IMR-90 (cell line): ENCODE measurements at regions not wholly inside any gene's neighbourhood (a gene's known extent, or its start where the extent isn't known, plus 50 kb on each side); places are given as distances from the start of the nearest gene placed in this dataset.

Experiments used
- ATAC-seq: fragments of 200-7000 bp; cut with Tn5 transposase; 2 replicates; pipeline ENCODE4 v1.9.1; 2020; ENCODE audit warnings: low read depth, mild to moderate bottlenecking, moderate library complexity
- BruUV-seq: library from RNA; stranded (reverse); fragments of 400-500 nt; replicated peaks from 2 replicates; lab custom pipeline; 2021; lab: Mats Ljungman, UMichigan
- CTCF ChIA-PET: fragments of 300-600 bp; formaldehyde crosslinking; extraction: SDS; loops from one replicate; lab custom pipeline; 2021; ENCODE audit warnings: antibody characterized with exemption; lab: Yijun Ruan, JAX
- POLR2A ChIA-PET: fragments of 300-600 bp; sonication (Branson Sonifier 250); formaldehyde crosslinking; loops from one replicate; lab custom pipeline; 2022; ENCODE audit warnings: antibody characterized with exemption; ENCODE audit not compliant: unreplicated experiment; lab: Charles Lee
- DNase-seq: peaks from one replicate; pipeline ENCODE4 v3.0.0; 2013
- H2AFZ ChIP-seq: replicated peaks from 2 replicates; pipeline ENCODE3; 2013; ENCODE audit warnings: low read length, mild to moderate bottlenecking; ENCODE audit not compliant: poor library complexity
- H2AK5ac ChIP-seq: 2 replicates; pipeline ENCODE4 v1.6.1; 2013; ENCODE audit warnings: low read depth, low read length, inconsistent platforms
- H2AK9ac ChIP-seq: replicated peaks from 2 replicates; pipeline ENCODE3; 2013; ENCODE audit warnings: mild to moderate bottlenecking, low read depth, low read length, moderate library complexity; ENCODE audit not compliant: poor library complexity
- H2BK120ac ChIP-seq: 2 replicates; pipeline ENCODE4 v1.6.1; 2013; ENCODE audit warnings: low read depth, low read length, inconsistent platforms
- H2BK15ac ChIP-seq: 3 replicates; pipeline ENCODE4 v1.6.1; 2013; ENCODE audit warnings: low read depth, low read length, inconsistent platforms
- H2BK20ac ChIP-seq: 2 replicates; pipeline ENCODE4 v1.6.1; 2013; ENCODE audit warnings: low read depth, mild to moderate bottlenecking, inconsistent platforms, low read length, moderate library complexity
- H2BK5ac ChIP-seq: 2 replicates; pipeline ENCODE4 v1.6.1; 2013; ENCODE audit warnings: mild to moderate bottlenecking, low read depth, low read length, inconsistent platforms; ENCODE audit not compliant: poor library complexity, severe bottlenecking
- H3K14ac ChIP-seq: replicated peaks from 2 replicates; pipeline ENCODE4 v1.6.1; 2013; ENCODE audit warnings: low read depth, low read length, inconsistent platforms
- H3K18ac ChIP-seq: 2 replicates; pipeline ENCODE4 v1.6.1; 2013; ENCODE audit warnings: low read depth, low read length, control low read depth
- H3K23ac ChIP-seq: 2 replicates; pipeline ENCODE4 v1.6.1; 2013; ENCODE audit warnings: low read depth, low read length, inconsistent platforms
- H3K27ac ChIP-seq: 2 replicates; pipeline ENCODE4 v1.5.1; 2013; ENCODE audit warnings: mild to moderate bottlenecking, control low read depth, low read length; ENCODE audit not compliant: insufficient read depth
- H3K27me3 ChIP-seq: 2 replicates; pipeline ENCODE4 v1.6.1; 2013; ENCODE audit warnings: low read length; ENCODE audit not compliant: control insufficient read depth, insufficient read depth
- H3K36me3 ChIP-seq: 2 replicates; pipeline ENCODE4 v1.6.1; 2013; ENCODE audit warnings: low read length, mixed read lengths; ENCODE audit not compliant: control insufficient read depth, insufficient read depth
- H3K4ac ChIP-seq: 2 replicates; pipeline ENCODE4 v1.6.1; 2013; ENCODE audit warnings: low read depth, low read length, inconsistent platforms
- H3K4me1 ChIP-seq: 2 replicates; pipeline ENCODE4 v1.6.1; 2013; ENCODE audit warnings: low read length, mixed read lengths; ENCODE audit not compliant: control insufficient read depth, insufficient read depth
- H3K4me2 ChIP-seq: 2 replicates; pipeline ENCODE4 v1.6.1; 2013; ENCODE audit warnings: low read depth, mild to moderate bottlenecking, control low read depth, low read length, moderate library complexity
- H3K4me3 ChIP-seq: 2 replicates; pipeline ENCODE4 v1.5.1; 2013; ENCODE audit warnings: low read depth, mild to moderate bottlenecking, control low read depth, low read length, moderate library complexity; ENCODE audit not compliant: insufficient read depth
- H3K56ac ChIP-seq: 2 replicates; pipeline ENCODE4 v1.6.1; 2013; ENCODE audit warnings: low read length, inconsistent platforms; ENCODE audit not compliant: insufficient read depth; ENCODE audit errors: extremely low read depth
- H3K79me1 ChIP-seq, 2 experiments: 2 replicates each; pipeline ENCODE4 v1.6.1; 2013; ENCODE audit warnings: low read length in 2 of 2, inconsistent platforms in 1 of 2, low read depth in 1 of 2
- H3K9ac ChIP-seq: 2 replicates; pipeline ENCODE4 v1.6.1; 2013; ENCODE audit warnings: low read depth, low read length, control low read depth
- H3K9me1 ChIP-seq: 2 replicates; pipeline ENCODE4 v1.6.1; 2013; ENCODE audit warnings: low read length, inconsistent platforms; ENCODE audit not compliant: insufficient read depth
- H3K9me3 ChIP-seq: 2 replicates; pipeline ENCODE4 v1.6.1; 2013; ENCODE audit warnings: low read length; ENCODE audit not compliant: control insufficient read depth, insufficient read depth
- H4K20me1 ChIP-seq: 2 replicates; pipeline ENCODE4 v1.6.1; 2013; ENCODE audit warnings: low read length, inconsistent platforms; ENCODE audit not compliant: insufficient read depth
- H4K5ac ChIP-seq: 2 replicates; pipeline ENCODE4 v1.6.1; 2013; ENCODE audit warnings: mild to moderate bottlenecking, low read depth, low read length, control low read depth
- H4K8ac ChIP-seq, 2 experiments: 2 replicates each; pipeline ENCODE4 v1.6.1; 2013; ENCODE audit warnings: low read depth in 2 of 2, low read length in 2 of 2, control low read depth in 1 of 2, inconsistent platforms in 1 of 2
- H4K91ac ChIP-seq: 2 replicates; pipeline ENCODE4 v1.6.1; 2013; ENCODE audit warnings: low read depth, low read length, inconsistent platforms; ENCODE audit not compliant: insufficient read depth
- BHLHE40 ChIP-seq: fragments of 150-350 bp; IDR thresholded peaks from 2 replicates; pipeline ENCODE4 v1.6.1; 2016; ENCODE audit warnings: mild to moderate bottlenecking, low read depth, low read length
- FOS ChIP-seq: fragments of 150-350 bp; IDR thresholded peaks from 2 replicates; pipeline ENCODE4 v1.6.1; 2016; ENCODE audit warnings: low read depth, low read length
- MAZ ChIP-seq: IDR thresholded peaks from 2 replicates; pipeline ENCODE4 v1.6.1; 2012; ENCODE audit warnings: low read depth, mild to moderate bottlenecking, low read length, improper control_type of control experiment, moderate library complexity, borderline replicate concordance
- MXI1 ChIP-seq: IDR thresholded peaks from 2 replicates; pipeline ENCODE4 v1.6.1; 2012; ENCODE audit warnings: low read depth, mild to moderate bottlenecking, low read length, moderate library complexity, borderline replicate concordance
- NFE2L2 ChIP-seq: fragments of 150-350 bp; IDR thresholded peaks from 2 replicates; pipeline ENCODE4 v1.6.1; 2016; ENCODE audit warnings: low read depth, mild to moderate bottlenecking, low read length
- dilution Hi-C: fragments of 300-500 bp; cut with HindIII; formaldehyde crosslinking; loops from one replicate; pipeline ENCODE4 v1.14.3; 2018; ENCODE audit warnings: low sequenced_read_pairs; ENCODE audit not compliant: unreplicated experiment
- in situ Hi-C: fragments of 300-500 bp; cut with MboI; formaldehyde crosslinking; loops from 3 replicates; pipeline ENCODE4 v1.14.3; 2019; ENCODE audit warnings: low sequenced_read_pairs, inconsistent platforms, mixed read lengths
- intact Hi-C: fragments of 100-400 bp; cut with micrococcal nuclease; formaldehyde crosslinking; loops from 2 replicates; pipeline ENCODE4 v1.10.0; 2022

DNA sequence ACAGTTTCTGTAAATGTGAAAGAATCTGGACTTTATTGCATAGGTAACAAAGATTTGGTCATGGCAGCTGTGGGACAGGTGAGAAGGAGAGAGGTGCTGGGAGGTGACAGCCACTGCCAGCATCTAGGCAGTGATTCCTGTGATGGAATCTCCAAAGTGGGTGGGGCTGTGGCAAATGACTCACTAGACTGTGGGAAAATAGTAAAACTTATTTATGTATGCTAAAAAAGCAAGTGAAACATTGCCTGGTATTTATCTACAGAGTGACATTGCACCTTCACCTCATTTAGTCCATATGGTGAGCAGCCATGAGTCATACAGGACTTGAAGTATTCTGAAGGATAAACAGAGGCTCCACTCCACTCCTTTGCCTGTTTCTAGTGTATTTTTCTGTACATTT is 145.3 kb upstream of the MEX3C start:
- Histone ChIP-seq H2AK9ac (no peak overlapping the region), H3K23ac (no peak overlapping the region), H3K14ac (no peak overlapping the region), H4K20me1 (no peaks in the 10 kb centered on the region), H3K18ac (no peak overlapping the region), H4K8ac (no peak overlapping the region), H2AFZ (no peak overlapping the region), H2BK120ac (no peak overlapping the region), H3K56ac (no peak overlapping the region), H3K9me3 (peaks cover 11% of the 10 kb centered on the region; the same call in 1 of the 2 replicates), H3K4me2 (no peak overlapping the region), H3K4me3 (no peak overlapping the region), H4K91ac (no peak overlapping the region), H2AK5ac (no peak overlapping the region), H3K27ac (no peak overlapping the region), H2BK15ac (no peak overlapping the region), H3K27me3 (no peaks in the 10 kb centered on the region), H2BK5ac (no peak overlapping the region), H3K79me1 (no peaks in the 10 kb centered on the region), H3K36me3 (no peaks in the 10 kb centered on the region), H4K5ac (no peak overlapping the region), H2BK20ac (no peak overlapping the region), H3K9me1 (no peaks in the 10 kb centered on the region), H3K4ac (no peak overlapping the region), H3K4me1 (no peaks in the 10 kb centered on the region), H3K9ac (no peak overlapping the region)
- TF ChIP-seq NFE2L2 (no peak), MAZ (no peak), BHLHE40 (no peak), FOS (no peak), MXI1 (no peak)
- ChIA-PET POLR2A (no interaction called here), CTCF (no interaction called here)
- dilution Hi-C loops (no loop called here), intact Hi-C loops (no loop called here), in situ Hi-C loops (no loop called here)
- DNase-seq (peak; percentile 1), ATAC-seq (no peak)
- no TSS peak for BruUV-seq
